ENCODE measurements at regions not wholly inside any gene's neighbourhood (a gene's known extent, or its start where the extent isn't known, plus 50 kb on each side); places are given as distances from the start of the nearest gene placed in this dataset.

- TF ChIP-seq SP1 (IDR thresholded peaks at IDR 0.05; ENCODE audit: low read depth, low read length) (no peak), RAD21 (IDR thresholded peaks at IDR 0.05 in 1 of 2, conservative IDR thresholded peaks at IDR 0.05 in 1 of 2; ENCODE audit: low read depth in 2 of 2, low read length in 2 of 2) (no peak), CTCF (IDR thresholded peaks at IDR 0.05; ENCODE audit: control extremely low read depth in 1 of 3, insufficient read depth in 1 of 3, low read depth in 1 of 3, low read length in 3 of 3) (no peak), USF2 (IDR thresholded peaks at IDR 0.05; ENCODE audit: low read length) (no peak), POLR2A (IDR thresholded peaks at IDR 0.05; ENCODE audit: control extremely low read depth in 1 of 2, low read depth in 2 of 2, low read length in 2 of 2) (no peak), TEAD4 (IDR thresholded peaks at IDR 0.05; ENCODE audit: low read depth, low read length) (no peak), EGR1 (IDR thresholded peaks at IDR 0.05; ENCODE audit: borderline replicate concordance, low read depth, low read length) (no peak), ATF3 (IDR thresholded peaks at IDR 0.05; ENCODE audit: insufficient read depth, low read depth, low read length) (no peak)
Measured at GRCh38 chrX:65900850-65901844, 138.7 kb downstream of the VSIG4 start.

Data from H1 (cell line).